Stimulated activated CD4-positive, alpha-beta T cell treated with anti-CD3 and anti-CD28 coated beads, Interleukin-12 subunit alpha, Interleukin-12 subunit beta, amount 100 ng/mL, for 48 hours (primary cell): ENCODE measurements at regions not wholly inside any gene's neighbourhood (a gene's known extent, or its start where the extent isn't known, plus 50 kb on each side); places are given as distances from the start of the nearest gene placed in this dataset.
"Not testable (repeated sequence)": the region's sequence is repeated elsewhere in the genome, so short reads cannot be mapped to it uniquely, and the experiment has no call there.

Experiments used
- DNase-seq, 3 donors: peaks; one replicate each; pipeline ENCODE4 v3.0.0-alpha.2; 2020; ENCODE audit warnings: low read depth in 2 of 3, low spot score in 1 of 3

DNA sequence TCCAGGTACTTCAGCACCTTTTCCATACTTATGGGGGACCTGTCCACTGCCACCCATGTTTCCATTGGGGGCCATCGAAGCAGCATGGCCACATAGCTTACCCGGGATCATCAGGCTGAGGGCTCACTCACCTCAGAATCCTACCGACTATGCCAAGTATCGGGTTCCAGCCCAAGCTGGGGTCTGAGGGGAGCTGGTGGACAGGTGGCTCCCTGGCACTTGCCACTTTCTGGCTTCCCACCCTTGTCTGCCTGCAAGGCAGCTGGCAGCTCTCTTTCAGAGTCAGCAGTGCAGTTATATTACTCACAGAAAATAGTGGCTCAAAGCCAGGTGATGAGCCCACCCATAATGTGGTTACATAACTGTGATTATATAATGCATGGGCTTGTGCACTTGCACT is 1153.8 kb downstream of the STIM2 start:
- DNase-seq = no peak

DNA sequence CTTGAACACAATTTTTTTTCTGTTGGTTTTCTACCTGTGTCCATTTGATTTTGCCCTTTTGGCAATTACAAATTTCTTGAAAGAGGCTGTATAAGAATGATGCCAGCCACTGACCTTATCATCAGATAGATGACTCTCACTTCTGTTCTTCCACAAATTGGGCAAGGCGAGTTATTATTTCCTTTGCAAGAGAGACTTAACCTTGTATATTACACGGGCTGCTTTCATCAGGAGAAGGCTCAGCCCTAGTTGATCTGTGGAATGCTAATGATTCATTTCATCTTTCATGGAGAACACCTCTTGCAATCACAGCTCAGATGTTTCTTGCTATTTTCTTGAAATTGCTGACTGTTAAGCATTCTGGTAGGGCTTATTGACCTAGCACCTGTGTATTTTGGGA is 1155.4 kb downstream of the STIM2 start:
- DNase-seq = no peak

DNA sequence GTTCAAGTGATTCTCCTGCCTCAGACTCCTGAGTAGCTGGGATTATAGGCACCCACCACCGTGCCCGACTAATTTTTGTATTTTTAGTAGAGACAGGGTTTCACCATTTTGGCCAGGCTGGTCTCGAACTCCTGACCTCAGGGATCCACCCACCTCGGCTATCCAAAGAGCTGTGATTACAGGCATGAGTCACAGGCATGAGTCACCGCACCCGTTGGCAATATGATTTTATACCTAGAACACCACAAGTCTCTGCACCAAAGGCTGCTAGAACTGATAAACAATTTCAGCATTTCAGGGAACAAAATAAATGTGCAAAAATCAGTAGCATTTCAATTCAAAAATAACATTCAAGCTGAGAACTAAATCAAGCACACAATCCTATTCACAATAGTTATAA is 1177.6 kb downstream of the STIM2 start:
- DNase-seq = not testable (repeated sequence)

DNA sequence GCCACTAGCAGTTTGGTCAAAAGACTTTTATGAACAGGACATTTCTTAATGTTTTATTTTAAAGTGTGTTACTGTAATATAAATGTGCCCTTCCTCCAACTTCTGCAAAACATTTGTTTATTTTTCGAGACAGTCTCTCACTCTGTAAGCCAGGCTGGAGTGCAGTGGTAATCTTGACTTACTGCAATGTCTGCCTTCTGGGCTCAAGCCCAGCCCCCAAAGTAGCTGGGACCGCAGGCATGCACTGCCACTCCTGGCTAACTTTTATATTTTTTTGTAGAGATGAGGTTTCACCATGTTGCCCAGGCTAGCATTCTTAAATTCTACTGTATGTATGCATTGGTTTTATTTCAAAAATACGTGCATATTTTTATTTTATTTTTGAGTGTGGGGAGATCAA is 1201.9 kb downstream of the STIM2 start:
- DNase-seq = no peak

DNA sequence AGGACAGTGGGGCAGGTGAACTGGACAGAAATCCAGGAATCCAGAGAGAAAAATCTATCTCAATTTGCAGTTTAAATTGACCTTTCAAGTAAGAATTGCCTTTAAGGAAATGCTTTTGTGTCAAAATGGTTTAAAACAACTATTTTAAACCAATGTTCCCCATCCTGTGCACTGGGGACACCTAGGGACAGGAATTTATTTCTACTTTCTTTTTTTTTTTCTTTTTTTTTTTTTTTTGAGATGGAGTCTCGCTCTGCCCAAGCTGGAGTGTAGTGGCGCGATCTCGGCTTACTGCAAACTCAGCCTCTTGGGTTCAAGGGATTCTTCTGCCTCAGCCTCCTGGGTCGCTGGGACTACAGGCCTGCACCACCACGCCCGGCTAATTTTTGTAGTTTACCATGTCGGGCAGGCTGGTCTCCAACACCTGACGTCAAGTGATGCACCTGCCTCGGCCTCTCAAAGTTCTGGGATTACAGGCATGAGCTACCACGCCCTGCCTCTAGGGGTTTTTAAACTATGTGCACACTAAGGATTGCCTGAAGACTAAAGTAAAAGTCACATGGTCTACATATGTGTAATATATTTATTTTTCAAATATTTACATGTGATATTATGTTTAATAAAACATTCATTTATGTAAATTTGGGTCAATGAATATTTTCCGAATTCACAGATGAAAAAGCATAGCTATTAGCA is 1213.4 kb downstream of the STIM2 start:
- DNase-seq = no peak

DNA sequence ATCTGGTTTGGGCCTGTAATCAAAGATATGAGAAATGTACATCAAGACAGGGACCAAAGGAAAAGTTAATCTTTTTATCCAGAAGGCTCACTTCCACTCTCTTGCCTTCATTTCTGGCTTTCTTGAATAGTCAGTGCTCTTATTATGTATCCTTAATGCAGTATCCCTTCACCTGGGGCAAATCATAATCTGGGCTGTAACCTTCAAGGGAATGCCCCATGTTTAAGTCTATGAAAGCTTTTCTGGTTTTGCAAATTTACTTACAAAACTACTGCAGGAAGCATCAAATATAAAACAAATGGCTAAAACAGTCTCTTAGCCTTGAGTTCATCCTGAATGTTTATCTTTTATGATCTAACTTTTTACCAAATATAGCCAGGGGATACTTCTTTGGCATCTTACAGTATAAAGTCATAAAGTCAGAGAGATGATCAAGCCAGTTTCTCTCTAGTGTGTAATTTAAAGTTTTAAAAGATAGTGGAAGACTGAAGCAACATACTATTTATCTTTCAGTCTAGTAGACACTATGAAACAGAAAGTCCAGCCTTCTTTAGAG is 1214.8 kb downstream of the STIM2 start:
- no peak for DNase-seq

DNA sequence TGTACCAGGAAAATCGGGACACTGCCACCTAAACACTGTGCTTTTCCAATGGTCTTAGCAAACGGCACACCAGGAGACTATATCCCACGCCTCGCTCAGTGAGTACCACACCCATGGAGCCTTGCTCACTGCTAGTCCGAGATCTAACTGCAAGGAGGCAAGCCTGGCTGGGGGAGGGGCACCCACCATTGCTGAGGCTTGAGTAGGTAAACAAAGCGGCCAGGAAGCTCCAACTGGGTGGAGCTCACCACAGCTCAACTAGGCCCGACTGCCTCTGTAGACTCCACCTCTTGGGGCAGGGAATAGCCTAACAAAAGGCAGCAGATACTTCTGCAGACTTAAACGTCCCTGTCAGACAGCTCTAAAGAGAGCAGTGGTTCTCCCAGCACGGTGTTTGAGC is 1216.6 kb downstream of the STIM2 start:
- DNase-seq = not testable (repeated sequence)

DNA sequence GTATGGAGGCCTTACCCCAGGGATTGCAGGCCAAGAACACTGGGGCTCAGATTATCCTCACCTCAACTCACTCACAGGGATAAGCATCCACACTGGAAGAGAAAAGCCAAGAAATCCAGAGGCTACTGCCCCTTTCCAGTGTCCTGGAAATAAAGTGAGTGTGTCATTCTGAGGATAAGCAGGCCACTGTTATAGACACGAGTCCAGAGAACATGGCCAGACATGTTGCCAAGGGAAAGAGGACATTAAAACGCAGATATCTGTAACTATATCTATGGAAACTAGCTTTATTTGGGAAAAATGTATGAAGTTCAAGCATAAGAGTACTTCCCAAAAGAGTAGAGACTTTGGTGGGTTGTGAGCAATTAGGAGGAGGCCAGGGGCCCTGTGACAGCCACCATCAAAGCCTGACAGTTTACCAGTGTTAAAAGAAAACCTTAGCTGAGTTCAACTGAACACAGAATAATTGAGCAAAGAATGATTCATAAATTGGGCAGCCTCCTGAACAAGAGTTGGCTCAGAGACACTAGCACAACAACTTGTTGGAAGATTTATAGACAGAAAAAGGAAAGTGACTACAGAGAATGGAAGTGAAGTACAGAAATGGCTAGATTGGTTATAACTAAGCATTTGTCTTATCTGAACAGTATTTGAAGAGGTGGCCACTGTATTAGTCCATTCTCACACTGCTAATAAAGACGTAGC is 1222.2 kb downstream of the STIM2 start:
- no peak for DNase-seq

DNA sequence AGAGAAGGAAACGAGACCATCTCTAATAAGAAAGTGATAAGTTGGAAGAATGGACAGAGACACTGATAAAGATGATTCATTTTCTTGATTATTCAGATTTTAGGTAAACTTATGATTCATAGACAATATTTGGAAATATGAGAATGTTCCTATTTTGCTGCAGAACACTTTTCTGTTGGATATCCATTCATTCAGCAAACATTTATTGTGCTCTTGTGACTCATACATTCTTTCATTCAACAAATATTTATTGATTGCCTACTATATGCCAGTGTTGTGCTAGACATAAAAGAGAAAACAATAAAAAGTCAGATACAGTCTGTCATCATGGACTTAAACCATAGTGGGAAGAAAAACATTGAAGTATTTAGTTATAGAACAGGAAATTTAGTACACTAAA is 1232.0 kb downstream of the STIM2 start:
- no peak for DNase-seq

DNA sequence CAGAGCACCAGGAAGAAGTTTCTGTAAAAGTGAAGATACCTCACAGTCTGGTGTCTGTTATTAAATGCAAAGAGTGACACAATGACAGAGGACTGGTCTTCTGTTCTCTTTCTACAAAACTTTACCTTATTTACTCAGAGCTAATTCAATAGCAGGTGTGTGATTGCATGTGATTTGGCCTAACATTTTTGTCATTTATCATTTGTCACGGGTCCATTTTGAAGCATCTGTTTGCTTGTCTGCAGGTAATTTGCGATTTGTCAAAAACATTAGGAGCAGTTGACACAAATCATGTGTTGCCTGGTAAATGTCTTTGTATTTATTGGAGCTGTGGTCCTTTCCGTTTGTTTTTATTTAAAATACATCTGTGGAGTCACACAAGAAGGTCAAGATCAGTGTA is 1232.4 kb downstream of the STIM2 start:
- no peak for DNase-seq

DNA sequence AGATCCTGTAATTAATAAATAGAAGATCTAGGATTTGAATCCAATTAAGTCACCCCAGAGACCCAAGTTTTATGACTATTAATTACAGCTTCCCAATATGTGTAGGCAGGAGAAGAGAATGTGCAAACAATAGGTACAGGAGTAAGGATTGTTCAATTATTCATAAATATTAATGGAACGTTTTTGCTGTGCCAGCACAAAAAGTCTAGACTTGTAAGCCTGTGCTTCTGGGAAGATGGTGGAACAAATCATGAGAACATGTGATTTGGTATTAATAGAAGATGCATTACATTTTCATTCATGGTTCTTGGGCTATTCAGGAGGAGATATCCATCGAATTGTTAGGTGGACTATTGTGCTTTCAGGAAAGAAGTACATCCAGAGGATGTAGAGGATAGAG is 1240.9 kb downstream of the STIM2 start:
- no peak for DNase-seq

DNA sequence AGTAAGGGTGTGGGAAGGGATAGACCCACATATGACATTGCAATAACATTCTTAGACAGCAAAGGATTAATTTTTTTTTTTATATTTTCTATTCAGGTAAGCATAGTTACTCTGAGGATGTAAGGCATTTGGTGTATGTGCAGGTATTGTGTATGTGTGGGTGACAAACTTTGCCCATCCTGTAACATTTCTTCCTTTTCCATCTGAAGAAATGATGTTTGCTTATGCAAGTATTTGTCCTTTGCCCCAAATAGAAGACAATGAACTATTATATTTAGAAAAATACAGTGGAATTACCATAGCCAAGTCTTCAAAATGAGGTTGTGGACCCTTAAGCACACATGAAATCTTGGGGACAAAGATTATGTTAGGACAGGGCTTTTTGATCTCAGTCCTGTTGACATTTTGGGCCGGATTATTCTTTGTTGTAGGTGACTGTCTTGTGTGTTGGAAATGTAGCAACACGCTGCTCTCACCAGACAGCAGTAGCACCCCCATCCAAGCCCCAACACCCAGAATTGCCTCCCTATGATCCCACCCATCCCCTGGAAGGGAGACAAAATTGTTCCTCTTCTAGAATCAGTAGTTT is 1244.7 kb downstream of the STIM2 start:
- no peak for DNase-seq

DNA sequence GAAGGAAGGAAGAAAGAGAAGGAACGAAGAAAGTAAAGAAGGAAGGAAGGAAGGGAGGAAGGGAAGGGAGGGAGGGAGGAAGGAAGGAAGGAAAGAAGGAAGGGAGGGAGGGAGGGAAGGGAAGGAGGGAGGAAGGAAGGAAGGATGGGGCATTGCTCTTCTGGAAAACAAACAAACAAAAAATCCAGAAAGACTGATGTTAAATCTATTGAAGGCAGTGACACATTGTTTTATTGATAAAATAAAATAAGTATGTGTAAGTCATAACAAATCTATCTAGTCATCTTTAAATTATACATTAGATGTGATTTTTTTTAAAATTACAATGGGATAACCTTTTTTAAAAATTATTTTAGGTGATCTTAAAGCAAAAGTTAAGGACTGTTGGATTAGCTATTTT is 1245.5 kb downstream of the STIM2 start:
- DNase-seq = no peak

DNA sequence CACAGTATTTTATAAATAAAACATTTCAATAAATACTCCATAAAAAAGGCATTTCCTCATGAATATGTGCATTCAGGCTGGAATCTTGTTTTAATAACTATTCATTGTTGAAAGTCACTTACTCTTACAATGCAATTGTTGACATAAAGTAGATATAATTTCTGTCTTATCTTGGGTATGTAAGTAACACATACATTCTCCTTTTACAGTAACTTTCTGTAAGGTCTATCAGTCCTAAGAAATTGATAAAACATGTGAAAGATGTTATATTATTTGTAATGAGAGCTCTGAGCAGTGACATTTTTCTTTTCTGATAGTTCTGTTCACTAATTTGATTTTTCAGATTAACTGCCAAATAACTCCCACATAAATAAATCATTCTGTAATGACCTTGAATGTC is 1249.2 kb downstream of the STIM2 start:
- no peak for DNase-seq

DNA sequence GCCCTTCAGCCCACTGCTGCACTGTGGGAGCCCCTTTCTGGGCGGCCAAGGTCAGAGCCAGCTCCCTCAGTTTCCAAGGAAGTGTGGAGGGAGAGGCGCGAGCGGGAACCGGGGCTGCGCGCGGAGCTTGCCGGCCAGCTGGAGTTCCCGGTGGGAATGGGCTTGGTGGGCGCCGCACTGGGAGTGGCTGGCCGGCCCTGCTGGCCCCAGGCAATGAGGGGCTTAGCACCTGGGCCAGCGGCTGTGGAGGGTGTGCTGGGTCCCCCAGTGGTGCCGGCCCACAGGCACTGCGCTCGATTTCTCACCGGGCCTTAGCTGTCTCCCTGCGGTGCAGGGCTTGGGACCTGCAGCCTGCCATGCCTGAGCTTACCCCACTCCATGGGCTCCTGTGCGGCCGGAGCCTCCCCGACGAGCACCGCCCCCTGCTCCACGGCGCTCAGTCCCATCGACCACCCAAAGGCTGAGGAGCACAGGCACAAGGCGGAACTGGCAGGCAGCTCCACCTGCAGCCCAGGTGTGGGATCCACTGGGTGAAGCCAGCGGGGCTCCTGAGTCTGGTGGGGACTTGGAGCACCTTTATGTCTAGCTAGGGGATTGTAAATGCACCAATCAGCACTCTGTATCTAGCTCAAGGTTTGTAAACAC is 1252.2 kb downstream of the STIM2 start:
- not testable (repeated sequence) for DNase-seq

DNA sequence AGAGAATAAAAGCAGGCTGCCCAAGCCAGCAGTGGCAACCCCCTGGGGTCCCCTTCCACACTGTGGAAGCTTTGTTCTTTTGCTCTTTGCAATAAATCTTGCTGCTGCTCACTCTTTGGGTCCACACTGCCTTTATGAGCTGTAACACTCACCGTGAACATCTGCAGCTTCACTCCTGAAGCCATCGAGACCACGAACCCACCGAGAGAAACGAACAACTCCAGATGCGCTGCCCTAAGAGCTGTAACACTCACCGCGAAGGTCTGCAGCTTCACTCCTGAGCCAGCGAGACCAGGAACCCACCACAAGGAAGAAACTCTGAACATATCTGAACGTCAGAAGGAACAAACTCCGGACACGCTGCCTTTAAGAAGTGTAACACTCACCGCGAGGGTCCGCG is 1252.9 kb downstream of the STIM2 start:
- DNase-seq = not testable (repeated sequence)

DNA sequence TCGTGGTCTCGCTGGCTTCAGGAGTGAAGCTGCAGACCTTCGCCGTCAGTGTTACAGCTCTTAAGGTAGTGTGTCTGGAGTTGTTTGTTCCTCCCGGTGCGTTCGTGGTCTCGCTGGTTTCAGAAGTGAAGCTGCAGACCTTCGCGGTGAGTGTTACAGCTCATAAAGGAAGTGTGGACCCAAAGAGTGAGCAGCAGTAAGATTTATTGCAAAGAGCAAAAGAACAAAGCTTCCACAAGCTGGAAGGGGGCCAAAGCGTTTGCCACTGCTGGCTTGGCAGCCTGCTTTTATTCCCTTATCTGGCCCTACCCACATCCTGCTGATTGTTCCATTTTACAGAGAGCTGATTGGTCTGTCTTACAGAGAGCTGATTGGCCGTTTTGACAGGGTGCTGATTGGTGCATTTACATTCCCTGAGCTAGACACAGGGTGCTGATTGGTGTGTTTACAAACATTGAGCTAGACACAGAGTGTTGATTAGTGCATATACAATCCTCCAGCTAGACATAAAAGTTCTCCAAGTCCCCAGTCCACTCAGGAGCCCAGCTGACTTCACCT is 1256.0 kb downstream of the STIM2 start:
- DNase-seq = not testable (repeated sequence)

DNA sequence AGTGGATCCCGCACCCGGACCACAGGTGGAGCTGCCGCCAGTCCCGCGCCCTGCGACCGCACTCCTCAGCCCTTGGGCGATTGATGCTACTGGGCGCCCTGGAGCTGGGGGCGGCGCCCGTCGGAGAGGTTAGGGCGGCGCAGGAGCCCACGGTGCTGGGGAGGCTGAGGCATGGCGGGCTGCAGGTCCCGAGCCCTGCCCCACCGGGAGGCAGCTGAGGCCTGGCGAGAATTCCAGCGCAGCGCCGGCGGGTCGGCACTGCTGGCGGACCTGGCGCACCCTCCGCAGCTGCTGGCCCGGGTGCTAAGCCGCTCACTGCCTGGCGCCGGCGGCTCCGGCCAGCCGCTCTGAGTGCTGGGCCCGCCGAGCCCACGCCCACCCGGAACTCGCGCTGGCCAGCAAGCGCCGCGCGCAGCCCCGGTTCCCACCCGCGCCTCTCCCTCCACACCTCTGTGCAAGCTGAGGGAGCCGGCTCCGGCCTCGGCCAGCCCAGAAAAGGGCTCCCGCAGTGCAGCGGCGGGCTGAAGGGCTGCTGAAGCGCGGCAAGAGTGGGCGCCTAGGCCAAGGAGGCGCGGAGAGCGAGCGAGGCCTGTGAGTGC is 1256.5 kb downstream of the STIM2 start:
- DNase-seq = no peak

DNA sequence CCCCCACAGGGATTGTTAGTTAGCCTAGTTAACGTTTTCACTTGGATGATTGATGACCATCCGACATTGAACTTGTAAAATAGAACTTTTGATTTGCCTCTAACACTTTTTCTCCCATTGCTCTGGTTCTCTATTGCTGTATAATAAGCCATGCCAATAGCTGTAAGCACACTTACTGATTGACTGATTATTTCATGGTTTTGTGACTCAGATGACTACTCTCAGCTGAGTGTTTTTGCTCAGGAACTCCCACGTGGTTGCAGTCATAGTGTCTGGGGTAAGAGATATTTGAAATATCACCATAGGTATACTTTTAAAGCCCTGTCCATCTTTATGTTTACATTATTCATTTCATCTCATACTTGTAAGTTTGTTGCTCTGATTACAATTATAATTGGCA is 1285.5 kb downstream of the STIM2 start:
- DNase-seq = no peak

DNA sequence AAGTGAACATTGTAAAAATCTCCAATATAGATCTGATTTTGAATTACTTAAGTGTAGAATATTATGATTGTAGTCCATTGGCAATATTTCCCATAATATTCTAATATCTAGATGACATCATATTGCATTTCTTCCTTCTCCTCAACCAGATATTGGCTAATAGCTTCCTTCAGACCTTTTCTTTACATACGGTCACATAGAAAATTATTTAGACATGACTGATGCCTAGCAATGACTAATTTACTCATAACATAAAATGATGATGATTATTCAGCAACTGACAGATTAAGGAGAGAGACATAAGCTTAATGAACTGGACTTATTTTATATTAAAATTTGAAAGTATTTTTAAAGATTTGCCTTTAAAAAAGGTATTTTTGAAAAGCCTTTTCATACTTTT is 1287.6 kb downstream of the STIM2 start:
- no peak for DNase-seq

DNA sequence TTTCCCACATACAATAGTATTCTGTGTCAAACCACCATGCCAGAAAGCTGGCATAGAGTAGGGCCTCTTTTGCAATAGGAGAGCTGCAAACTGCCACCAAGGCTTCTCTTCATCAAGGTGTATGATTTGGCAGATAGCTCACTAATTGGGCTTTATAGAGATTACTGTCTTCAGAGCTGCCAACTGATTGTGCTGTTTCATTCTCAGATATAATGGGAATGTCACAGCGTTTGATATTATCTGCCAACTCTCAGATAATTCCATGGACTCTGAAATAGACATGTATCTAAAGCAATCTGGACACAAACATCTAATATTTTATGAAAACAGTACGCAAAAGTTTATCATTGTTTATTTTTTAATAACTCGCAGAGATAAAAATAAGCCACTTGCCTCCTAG is 1289.1 kb downstream of the STIM2 start:
- DNase-seq = no peak
